GM19324 (cell line): ENCODE measurements at regions not wholly inside any gene's neighbourhood (a gene's known extent, or its start where the extent isn't known, plus 50 kb on each side); places are given as distances from the start of the nearest gene placed in this dataset.
"Not testable (repeated sequence)": the region's sequence is repeated elsewhere in the genome, so short reads cannot be mapped to it uniquely, and the experiment has no call there.

Experiments used
- ATAC-seq: cut with Tn5 transposase; IDR thresholded peaks from one replicate; pipeline ENCODE4 v1.9.1; 2021; ENCODE audit warnings: mild to moderate bottlenecking, moderate library complexity; ENCODE audit not compliant: unreplicated experiment, low FRiP score

GRCh38 chr1:5613900-5614299, 378.3 kb downstream of the NPHP4 start:
- ATAC-seq = no peak

- no peak for ATAC-seq
Measured at GRCh38 chr1:5611851-5612250, 380.4 kb downstream of the NPHP4 start.

- ATAC-seq = no peak
Measured at GRCh38 chr1:5611431-5611830, 380.8 kb downstream of the NPHP4 start.

- no peak for ATAC-seq
Measured at GRCh38 chr1:5610432-5610831, 381.8 kb downstream of the NPHP4 start.

GRCh38 chr1:5603353-5604104, 388.7 kb downstream of the NPHP4 start:
- no peak for ATAC-seq

GRCh38 chr1:5602718-5603117, 389.5 kb downstream of the NPHP4 start:
- not testable (repeated sequence) for ATAC-seq

- ATAC-seq = no peak
Measured at GRCh38 chr1:5601516-5601915, 390.7 kb downstream of the NPHP4 start.

- no peak for ATAC-seq
Measured at GRCh38 chr1:5599541-5599940, 392.7 kb downstream of the NPHP4 start.

- ATAC-seq = no peak
Measured at GRCh38 chr1:5598824-5599395, 393.3 kb downstream of the NPHP4 start.

- ATAC-seq = no peak
Measured at GRCh38 chr1:5597991-5598823, 394.0 kb downstream of the NPHP4 start.

GRCh38 chr1:5597171-5597850, 394.9 kb downstream of the NPHP4 start:
- no peak for ATAC-seq

GRCh38 chr1:5596651-5597050, 395.6 kb downstream of the NPHP4 start:
- ATAC-seq = no peak

GRCh38 chr1:5595531-5596170, 396.6 kb downstream of the NPHP4 start:
- ATAC-seq = no peak

- ATAC-seq = no peak
Measured at GRCh38 chr1:5594056-5594956, 397.9 kb downstream of the NPHP4 start.

GRCh38 chr1:5590717-5591116, 401.5 kb downstream of the NPHP4 start:
- ATAC-seq = no peak

- no peak for ATAC-seq
Measured at GRCh38 chr1:5586629-5587028, 405.6 kb downstream of the NPHP4 start.

GRCh38 chr1:5585256-5585655, 407.0 kb downstream of the NPHP4 start:
- ATAC-seq = no peak

- no peak for ATAC-seq
Measured at GRCh38 chr1:5580926-5581325, 411.3 kb downstream of the NPHP4 start.

GRCh38 chr1:5579966-5580365, 412.3 kb downstream of the NPHP4 start:
- ATAC-seq = no peak
